ENCODE measurements at regions not wholly inside any gene's neighbourhood (a gene's known extent, or its start where the extent isn't known, plus 50 kb on each side); places are given as distances from the start of the nearest gene placed in this dataset.

DNA sequence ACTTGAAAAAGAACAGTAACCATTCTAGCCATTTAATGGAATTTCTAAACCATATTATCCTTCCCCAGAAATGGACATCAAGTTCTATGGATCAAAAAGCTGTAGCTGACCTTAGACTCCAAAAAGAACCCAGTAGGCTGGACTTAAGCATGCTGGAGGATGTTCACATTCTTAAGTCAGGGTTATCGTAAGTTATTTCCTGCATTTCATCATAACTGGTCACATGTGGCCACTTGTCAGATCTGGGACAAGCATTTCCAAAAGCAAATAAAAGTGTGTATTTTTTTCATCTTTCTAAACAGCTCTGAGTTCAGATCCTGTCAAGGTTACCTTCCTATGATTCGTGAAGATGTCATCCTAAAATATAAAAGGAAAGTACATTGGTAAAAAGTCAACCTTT, 274.5 kb upstream of the PTGER4 start:
- TF ChIP-seq, protein P1, sequence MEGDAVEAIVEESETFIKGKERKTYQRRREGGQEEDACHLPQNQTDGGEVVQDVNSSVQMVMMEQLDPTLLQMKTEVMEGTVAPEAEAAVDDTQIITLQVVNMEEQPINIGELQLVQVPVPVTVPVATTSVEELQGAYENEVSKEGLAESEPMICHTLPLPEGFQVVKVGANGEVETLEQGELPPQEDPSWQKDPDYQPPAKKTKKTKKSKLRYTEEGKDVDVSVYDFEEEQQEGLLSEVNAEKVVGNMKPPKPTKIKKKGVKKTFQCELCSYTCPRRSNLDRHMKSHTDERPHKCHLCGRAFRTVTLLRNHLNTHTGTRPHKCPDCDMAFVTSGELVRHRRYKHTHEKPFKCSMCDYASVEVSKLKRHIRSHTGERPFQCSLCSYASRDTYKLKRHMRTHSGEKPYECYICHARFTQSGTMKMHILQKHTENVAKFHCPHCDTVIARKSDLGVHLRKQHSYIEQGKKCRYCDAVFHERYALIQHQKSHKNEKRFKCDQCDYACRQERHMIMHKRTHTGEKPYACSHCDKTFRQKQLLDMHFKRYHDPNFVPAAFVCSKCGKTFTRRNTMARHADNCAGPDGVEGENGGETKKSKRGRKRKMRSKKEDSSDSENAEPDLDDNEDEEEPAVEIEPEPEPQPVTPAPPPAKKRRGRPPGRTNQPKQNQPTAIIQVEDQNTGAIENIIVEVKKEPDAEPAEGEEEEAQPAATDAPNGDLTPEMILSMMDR (IDR thresholded peaks at IDR 0.05; ENCODE audit: insufficient read depth, low read length) = no peak
- H3K4me3 ChIP-seq (ENCODE audit: low read depth, low read length) = no peak overlapping the region
- DNase-seq (ENCODE audit: low read depth) = peak; percentile 64

DNA sequence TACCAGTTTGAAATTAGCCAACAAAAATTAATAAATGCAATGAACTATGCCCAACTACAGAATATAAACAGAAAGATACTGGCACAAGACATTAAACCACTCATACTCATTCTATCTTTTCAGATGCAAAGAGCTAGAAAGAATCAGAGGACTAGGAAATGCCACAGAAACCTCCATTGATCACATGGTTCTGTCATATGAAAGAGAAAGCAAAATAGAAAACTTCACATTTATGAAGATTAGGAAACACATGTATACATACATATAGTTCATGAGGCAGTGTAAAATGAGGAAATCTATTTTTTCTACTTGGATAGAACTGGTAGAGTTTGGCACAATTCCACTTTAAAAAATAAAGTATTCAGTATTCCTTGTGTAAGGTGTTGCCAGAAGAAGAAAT, 275.1 kb upstream of the PTGER4 start:
- DNase-seq (ENCODE audit: low read depth) = no peak
- H3K4me3 ChIP-seq (ENCODE audit: low read depth, low read length) = no peak overlapping the region
- TF ChIP-seq, protein P1 (IDR thresholded peaks at IDR 0.05; ENCODE audit: insufficient read depth, low read length) = no peak

DNA sequence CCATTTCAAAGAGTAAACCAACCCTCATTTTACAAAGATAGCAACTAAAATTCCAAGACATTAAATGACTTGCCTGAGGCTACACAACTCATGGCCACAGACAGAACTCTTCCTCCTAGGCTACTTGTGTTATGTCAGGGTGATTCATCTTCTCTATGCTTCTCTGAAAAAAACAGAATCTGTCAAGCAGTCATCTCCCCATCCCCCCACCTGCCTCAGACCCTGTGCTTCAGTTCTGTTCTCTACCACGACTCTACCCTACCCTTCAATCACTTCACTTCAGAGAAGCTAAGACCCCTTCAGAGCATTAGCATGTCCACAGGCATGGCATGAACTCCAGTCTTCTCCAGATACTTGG, 277.7 kb upstream of the PTGER4 start:
- DNase-seq (ENCODE audit: low read depth) = no peak
- H3K4me3 ChIP-seq (ENCODE audit: low read depth, low read length) = no peak overlapping the region
- TF ChIP-seq, protein P1 (IDR thresholded peaks at IDR 0.05; ENCODE audit: insufficient read depth, low read length) = no peak

DNA sequence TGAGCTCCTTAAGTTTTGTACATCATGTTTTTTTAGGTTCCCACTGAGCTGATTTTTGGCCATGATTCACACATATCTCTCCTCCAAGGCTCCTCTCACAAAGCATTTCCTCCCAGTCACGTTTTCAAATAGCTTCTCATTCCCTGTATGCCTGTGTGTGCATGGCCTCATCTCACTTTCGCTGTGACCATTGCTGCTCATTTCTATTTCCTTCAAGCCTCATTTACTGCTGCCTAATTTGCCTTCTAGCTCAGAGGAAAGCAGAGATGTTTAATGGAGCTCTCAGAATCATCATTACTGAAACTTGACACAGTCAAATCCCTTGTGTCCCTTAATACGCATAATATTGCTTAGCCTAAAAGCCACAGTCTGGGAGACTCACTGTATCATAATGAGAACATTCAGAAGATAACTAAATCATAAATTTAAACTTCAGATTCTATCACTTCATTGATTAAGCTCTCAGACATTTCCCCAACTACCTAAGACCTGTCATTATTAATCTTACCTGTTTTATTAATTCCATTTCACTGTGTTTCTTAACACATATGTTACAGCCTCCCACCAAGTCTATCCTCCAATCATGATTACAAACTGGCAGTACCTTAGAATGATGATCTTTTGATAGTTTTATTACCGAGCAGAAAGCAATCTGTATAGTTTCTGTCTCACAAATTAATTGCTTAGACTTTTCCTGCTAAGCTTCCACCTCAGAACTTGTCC, 278.3 kb upstream of the PTGER4 start:
- TF ChIP-seq, protein P1 (IDR thresholded peaks at IDR 0.05; ENCODE audit: insufficient read depth, low read length) = no peak
- peak; percentile 22 for DNase-seq (ENCODE audit: low read depth)
- no peak overlapping the region for H3K4me3 ChIP-seq (ENCODE audit: low read depth, low read length)

DNA sequence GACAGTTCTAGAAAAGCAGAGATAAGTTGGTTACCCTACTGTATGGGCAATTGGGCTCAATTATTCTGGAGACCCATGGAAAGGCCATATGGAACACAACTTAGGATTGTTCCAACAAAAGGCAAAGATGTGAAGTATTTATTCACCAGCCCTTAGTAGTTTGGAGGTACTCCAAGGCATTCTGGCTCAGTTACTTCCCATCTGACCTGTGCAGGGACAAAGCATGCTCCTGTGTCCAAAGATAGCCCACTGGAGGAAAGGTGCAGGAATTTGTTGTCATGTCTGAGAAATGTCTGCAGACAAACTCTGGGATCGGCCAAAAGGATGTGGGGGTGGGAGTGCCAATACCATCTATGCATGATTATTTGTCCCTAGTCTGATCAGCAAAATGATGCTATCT, 279.5 kb upstream of the PTGER4 start:
- no peak for DNase-seq (ENCODE audit: low read depth)
- TF ChIP-seq, protein P1 (IDR thresholded peaks at IDR 0.05; ENCODE audit: insufficient read depth, low read length) = no peak
- H3K4me3 ChIP-seq (ENCODE audit: low read depth, low read length) = no peak overlapping the region

DNA sequence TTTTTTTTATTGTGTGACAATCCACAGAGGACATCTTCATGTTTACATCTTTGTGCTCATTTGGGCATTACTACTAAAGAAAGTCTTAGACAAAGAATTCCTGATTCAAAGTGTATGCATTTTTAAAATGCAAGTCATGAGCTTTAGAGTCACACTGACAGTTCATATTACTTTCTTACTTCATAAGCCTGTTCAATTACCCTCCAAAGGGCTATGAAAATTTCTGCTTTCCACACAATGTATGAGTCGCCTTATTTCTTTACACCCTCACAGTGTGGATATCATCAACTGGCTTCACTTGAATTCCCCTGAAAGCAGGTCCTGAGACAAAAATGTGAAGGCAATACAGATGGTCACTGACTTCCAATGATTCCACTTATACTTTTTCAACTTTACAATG, 280.4 kb upstream of the PTGER4 start:
- DNase-seq (ENCODE audit: low read depth) = peak; percentile 35
- H3K4me3 ChIP-seq (ENCODE audit: low read depth, low read length) = no peak overlapping the region
- TF ChIP-seq, protein P1 (IDR thresholded peaks at IDR 0.05; ENCODE audit: insufficient read depth, low read length) = no peak

DNA sequence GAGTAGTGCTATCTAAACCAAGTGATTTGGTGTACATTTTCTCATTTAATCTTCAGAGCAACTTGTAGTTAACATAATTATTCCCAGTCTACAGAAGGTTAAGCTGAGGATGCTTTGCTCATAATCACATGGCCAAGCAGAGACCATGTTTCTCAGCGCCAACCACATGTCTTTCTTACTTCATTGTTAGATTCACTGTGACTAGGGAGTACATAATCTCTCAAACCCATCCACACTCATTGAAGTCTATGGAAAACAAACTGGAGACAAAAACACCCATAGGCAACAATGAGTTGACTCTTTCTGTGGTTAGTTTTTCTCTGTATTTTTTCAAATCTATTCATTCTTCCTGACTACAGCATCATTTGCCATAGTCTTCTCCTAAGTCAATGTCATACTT, 281.7 kb upstream of the PTGER4 start:
- no peak for DNase-seq (ENCODE audit: low read depth)
- H3K4me3 ChIP-seq (ENCODE audit: low read depth, low read length) = no peak overlapping the region
- TF ChIP-seq, protein P1 (IDR thresholded peaks at IDR 0.05; ENCODE audit: insufficient read depth, low read length) = no peak

Measured in fibroblast of the aortic adventitia (primary cell).